Astrocyte (in vitro differentiated cells and primary cell): ENCODE measurements at regions not wholly inside any gene's neighbourhood (a gene's known extent, or its start where the extent isn't known, plus 50 kb on each side); places are given as distances from the start of the nearest gene placed in this dataset.

Source experiments
- DNase-seq: peaks from one replicate; pipeline ENCODE4 v3.0.0-alpha.2; 2010; ENCODE audit warnings: low read depth
- FAIRE-seq: peaks from 2 replicates; lab custom pipeline; 2011; peaks lifted over from hg19 to GRCh38; lab: Jason Lieb, UNC
- H2AFZ ChIP-seq: 2 replicates; pipeline ENCODE4 v1.6.0; 2012; ENCODE audit warnings: low read depth, low read length, inconsistent platforms
- H3K27ac ChIP-seq: 2 replicates; pipeline ENCODE4 v1.5.1; 2011; ENCODE audit warnings: low read depth, low read length, inconsistent platforms
- H3K27me3 ChIP-seq: 2 replicates; pipeline ENCODE4 v1.6.0; 2011; ENCODE audit warnings: low read length, inconsistent platforms; ENCODE audit not compliant: insufficient read depth
- H3K36me3 ChIP-seq: 2 replicates; pipeline ENCODE4 v1.5.1; 2011; ENCODE audit warnings: low read length, inconsistent platforms; ENCODE audit not compliant: insufficient read depth
- H3K4me1 ChIP-seq: 2 replicates; pipeline ENCODE4 v1.5.1; 2011; ENCODE audit warnings: low read length, inconsistent platforms; ENCODE audit not compliant: insufficient read depth
- H3K4me2 ChIP-seq: 2 replicates; pipeline ENCODE4 v1.6.0; 2012; ENCODE audit warnings: low read length, inconsistent platforms
- H3K4me3 ChIP-seq: 2 replicates; pipeline ENCODE4 v1.5.1; 2011; ENCODE audit warnings: low read depth, mild to moderate bottlenecking, low read length, inconsistent platforms; ENCODE audit not compliant: insufficient read depth
- H3K79me2 ChIP-seq: 2 replicates; pipeline ENCODE4 v1.6.0; 2012; ENCODE audit warnings: mild to moderate bottlenecking, low read length, inconsistent platforms; ENCODE audit not compliant: insufficient read depth
- H3K9ac ChIP-seq: 2 replicates; pipeline ENCODE4 v1.6.0; 2012; ENCODE audit warnings: mild to moderate bottlenecking, low read length, inconsistent platforms
- H3K9me3 ChIP-seq: 2 replicates; pipeline ENCODE4 v1.5.1; 2012; ENCODE audit warnings: low read depth, mild to moderate bottlenecking, low read length, inconsistent platforms; ENCODE audit not compliant: insufficient read depth
- H4K20me1 ChIP-seq: 2 replicates; pipeline ENCODE4 v1.6.0; 2012; ENCODE audit warnings: low read length, inconsistent platforms; ENCODE audit not compliant: insufficient read depth
- H3K27ac Mint-ChIP-seq: one replicate; pipeline ENCODE4 v1.8.0; 2021; ENCODE audit warnings: mild to moderate bottlenecking, mixed read lengths; ENCODE audit not compliant: unreplicated experiment
- H3K27me3 Mint-ChIP-seq: one replicate; pipeline ENCODE4 v1.8.0; 2021; ENCODE audit warnings: low read depth, mixed read lengths; ENCODE audit not compliant: unreplicated experiment
- H3K36me3 Mint-ChIP-seq: one replicate; pipeline ENCODE4 v1.8.0; 2021; ENCODE audit warnings: low read depth, mixed read lengths; ENCODE audit not compliant: unreplicated experiment
- H3K4me1 Mint-ChIP-seq: one replicate; pipeline ENCODE4 v1.8.0; 2021; ENCODE audit warnings: low read depth, mixed read lengths; ENCODE audit not compliant: unreplicated experiment
- H3K4me3 Mint-ChIP-seq: one replicate; pipeline ENCODE4 v1.8.0; 2021; ENCODE audit warnings: mild to moderate bottlenecking, moderate library complexity, mixed read lengths; ENCODE audit not compliant: unreplicated experiment
- H3K9me3 Mint-ChIP-seq: one replicate; pipeline ENCODE4 v1.8.0; 2021; ENCODE audit warnings: mild to moderate bottlenecking, mixed read lengths; ENCODE audit not compliant: unreplicated experiment
- CTCF ChIP-seq: IDR thresholded peaks from 2 replicates; pipeline ENCODE4 v1.5.1; 2011; ENCODE audit warnings: low read depth, mild to moderate bottlenecking, inconsistent platforms, low read length, moderate library complexity; ENCODE audit not compliant: insufficient read depth
- EZH2 ChIP-seq: IDR thresholded peaks from 2 replicates; pipeline ENCODE4 v1.6.1; 2012; ENCODE audit warnings: mild to moderate bottlenecking, low read length, inconsistent platforms; ENCODE audit not compliant: insufficient read depth

- FAIRE-seq = no peak
- no peaks in the 10 kb centered on the region for H3K9me3 Mint-ChIP-seq
- H3K4me2 ChIP-seq = no peak overlapping the region
- no peak overlapping the region for H3K4me3 Mint-ChIP-seq
- no peaks in the 10 kb centered on the region for H3K36me3 ChIP-seq
- H3K9ac ChIP-seq = no peak overlapping the region
- H4K20me1 ChIP-seq = no peaks in the 10 kb centered on the region
- H3K79me2 ChIP-seq = no peaks in the 10 kb centered on the region
- H3K27ac ChIP-seq = no peak overlapping the region
- no peak for DNase-seq
- H3K4me1 ChIP-seq = no peaks in the 10 kb centered on the region
- H3K36me3 Mint-ChIP-seq = no peaks in the 10 kb centered on the region
- no peaks in the 10 kb centered on the region for H3K4me1 Mint-ChIP-seq
- no peak overlapping the region for H3K4me3 ChIP-seq
- peaks cover 6% of the 10 kb centered on the region for H3K27me3 Mint-ChIP-seq
- no peak overlapping the region for H2AFZ ChIP-seq
- no peak for TF ChIP-seq CTCF
- TF ChIP-seq EZH2 = no peak
- H3K27ac Mint-ChIP-seq = no peak overlapping the region
- H3K27me3 ChIP-seq = peaks cover 4% of the 10 kb centered on the region
- no peaks in the 10 kb centered on the region for H3K9me3 ChIP-seq
Measured at GRCh38 chr18:25843791-25844190, 246.6 kb downstream of the SS18 start.

GRCh38 chr18:25842665-25843064, 247.7 kb downstream of the SS18 start:
- H3K36me3 ChIP-seq = no peaks in the 10 kb centered on the region
- no peaks in the 10 kb centered on the region for H3K4me1 ChIP-seq
- no peak overlapping the region for H3K9ac ChIP-seq
- H3K9me3 ChIP-seq = no peaks in the 10 kb centered on the region
- H4K20me1 ChIP-seq = no peaks in the 10 kb centered on the region
- H3K27ac ChIP-seq = no peak overlapping the region
- H3K9me3 Mint-ChIP-seq = no peaks in the 10 kb centered on the region
- H3K4me3 ChIP-seq = no peak overlapping the region
- H2AFZ ChIP-seq = no peak overlapping the region
- no peaks in the 10 kb centered on the region for H3K36me3 Mint-ChIP-seq
- no peak overlapping the region for H3K4me3 Mint-ChIP-seq
- peaks cover 4% of the 10 kb centered on the region for H3K27me3 ChIP-seq
- no peak overlapping the region for H3K27ac Mint-ChIP-seq
- no peak overlapping the region for H3K4me2 ChIP-seq
- TF ChIP-seq CTCF = no peak
- TF ChIP-seq EZH2 = no peak
- DNase-seq (no peak), FAIRE-seq (no peak)
- no peaks in the 10 kb centered on the region for H3K4me1 Mint-ChIP-seq
- no peaks in the 10 kb centered on the region for H3K79me2 ChIP-seq
- peaks cover 6% of the 10 kb centered on the region for H3K27me3 Mint-ChIP-seq

GRCh38 chr18:25834061-25834460, 256.4 kb downstream of the SS18 start:
- Histone ChIP-seq H3K4me3 (no peak overlapping the region), H3K9me3 (no peaks in the 10 kb centered on the region), H3K27ac (no peak overlapping the region), H3K79me2 (no peaks in the 10 kb centered on the region), H3K4me2 (no peak overlapping the region), H4K20me1 (no peaks in the 10 kb centered on the region), H2AFZ (no peak overlapping the region), H3K4me1 (peaks cover 6% of the 10 kb centered on the region), H3K27me3 (no peaks in the 10 kb centered on the region), H3K36me3 (no peaks in the 10 kb centered on the region), H3K9ac (no peak overlapping the region)
- Mint-ChIP-seq H3K4me1 (peaks cover 17% of the 10 kb centered on the region), H3K27me3 (peaks cover 3% of the 10 kb centered on the region), H3K9me3 (no peaks in the 10 kb centered on the region), H3K4me3 (no peak overlapping the region), H3K36me3 (no peaks in the 10 kb centered on the region), H3K27ac (no peak overlapping the region)
- DNase-seq (no peak), FAIRE-seq (no peak)
- TF ChIP-seq EZH2 = no peak
- no peak for TF ChIP-seq CTCF
